ENCODE measurements at regions not wholly inside any gene's neighbourhood (a gene's known extent, or its start where the extent isn't known, plus 50 kb on each side); places are given as distances from the start of the nearest gene placed in this dataset.

DNA sequence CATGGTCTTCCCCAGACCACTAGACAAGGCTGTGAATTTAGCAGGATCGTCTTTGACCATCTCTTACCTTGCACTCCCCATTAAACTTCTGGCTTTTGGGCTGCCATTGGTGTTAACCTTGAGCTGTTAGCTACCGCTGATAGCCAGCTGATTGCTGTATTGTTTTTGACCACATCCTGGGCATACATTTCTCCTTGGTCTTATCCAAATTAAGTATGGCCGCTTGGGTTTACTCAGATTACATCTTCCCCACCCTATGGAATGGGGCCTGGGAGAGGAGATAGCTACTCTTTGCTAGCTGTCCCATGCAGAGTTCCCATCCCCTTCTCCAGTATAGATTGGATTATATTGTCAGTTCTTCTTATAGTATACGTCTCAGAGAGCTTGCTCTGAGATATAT, 270.4 kb upstream of the ELAC2 start:
- TF ChIP-seq, protein P1, sequence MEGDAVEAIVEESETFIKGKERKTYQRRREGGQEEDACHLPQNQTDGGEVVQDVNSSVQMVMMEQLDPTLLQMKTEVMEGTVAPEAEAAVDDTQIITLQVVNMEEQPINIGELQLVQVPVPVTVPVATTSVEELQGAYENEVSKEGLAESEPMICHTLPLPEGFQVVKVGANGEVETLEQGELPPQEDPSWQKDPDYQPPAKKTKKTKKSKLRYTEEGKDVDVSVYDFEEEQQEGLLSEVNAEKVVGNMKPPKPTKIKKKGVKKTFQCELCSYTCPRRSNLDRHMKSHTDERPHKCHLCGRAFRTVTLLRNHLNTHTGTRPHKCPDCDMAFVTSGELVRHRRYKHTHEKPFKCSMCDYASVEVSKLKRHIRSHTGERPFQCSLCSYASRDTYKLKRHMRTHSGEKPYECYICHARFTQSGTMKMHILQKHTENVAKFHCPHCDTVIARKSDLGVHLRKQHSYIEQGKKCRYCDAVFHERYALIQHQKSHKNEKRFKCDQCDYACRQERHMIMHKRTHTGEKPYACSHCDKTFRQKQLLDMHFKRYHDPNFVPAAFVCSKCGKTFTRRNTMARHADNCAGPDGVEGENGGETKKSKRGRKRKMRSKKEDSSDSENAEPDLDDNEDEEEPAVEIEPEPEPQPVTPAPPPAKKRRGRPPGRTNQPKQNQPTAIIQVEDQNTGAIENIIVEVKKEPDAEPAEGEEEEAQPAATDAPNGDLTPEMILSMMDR (IDR thresholded peaks at IDR 0.05; ENCODE audit: insufficient read depth, low read depth, low read length) = no peak
- TF ChIP-seq EZH2 (IDR thresholded peaks at IDR 0.05; ENCODE audit: insufficient read depth, low read length) = no peak

Data from astrocyte (in vitro differentiated cells and primary cell).